SK-N-SH treated with all-trans-retinoic acid at 6 μM for 48 hours (cell line): ENCODE measurements at regions not wholly inside any gene's neighbourhood (a gene's known extent, or its start where the extent isn't known, plus 50 kb on each side); places are given as distances from the start of the nearest gene placed in this dataset.

Experiments
- ARNTL ChIP-seq: fragments of 450-650 bp; formaldehyde crosslinking; IDR thresholded peaks from 2 replicates; pipeline ENCODE4 v1.5.0; 2020; ENCODE audit warnings: low read depth, mild to moderate bottlenecking, moderate library complexity, borderline replicate concordance
- CREB5 ChIP-seq: fragments of 250-450 bp; sonication (Bioruptor Pico); IDR thresholded peaks from 2 replicates; pipeline ENCODE4 v1.5.1; 2020; ENCODE audit warnings: low read depth, mild to moderate bottlenecking, moderate library complexity
- CSRNP3 ChIP-seq: fragments of 250-450 bp; sonication (Bioruptor Pico); IDR thresholded peaks from 2 replicates; pipeline ENCODE4 v1.5.1; 2021; ENCODE audit warnings: mild to moderate bottlenecking, moderate library complexity
- ISL1 ChIP-seq: fragments of 250-450 bp; sonication (Bioruptor Pico); IDR thresholded peaks from 2 replicates; pipeline ENCODE4 v2.1.2; 2022; ENCODE audit warnings: mild to moderate bottlenecking, moderate library complexity
- PATZ1 ChIP-seq: fragments of 250-450 bp; sonication (Bioruptor Pico); IDR thresholded peaks from 2 replicates; pipeline ENCODE4 v1.8.0; 2020; ENCODE audit warnings: mild to moderate bottlenecking, moderate library complexity, borderline replicate concordance
- PPARA ChIP-seq: fragments of 250-450 bp; sonication (Bioruptor Pico); IDR thresholded peaks from 2 replicates; pipeline ENCODE4 v1.5.0; 2020; ENCODE audit warnings: mild to moderate bottlenecking, borderline replicate concordance
- RARB ChIP-seq: fragments of 250-450 bp; sonication (Bioruptor Pico); IDR thresholded peaks from 2 replicates; pipeline ENCODE4 v1.8.0; 2021; ENCODE audit warnings: mild to moderate bottlenecking, moderate library complexity
- TCF4 ChIP-seq: fragments of 250-450 bp; sonication (Bioruptor Pico); IDR thresholded peaks from 2 replicates; pipeline ENCODE4 v1.8.0; 2021; ENCODE audit warnings: mild to moderate bottlenecking, moderate library complexity, borderline replicate concordance
- ZC3H10 ChIP-seq: fragments of 250-450 bp; sonication (Bioruptor Pico); IDR thresholded peaks from 2 replicates; pipeline ENCODE4 v1.5.1; 2021; ENCODE audit warnings: mild to moderate bottlenecking, moderate library complexity

GRCh38 chr15:47473106-47473725 lies 244.1 kb upstream of the SEMA6D start:
- TF ChIP-seq CREB5 (no peak), ZC3H10 (CRISPR knock-in tag) (no peak), ISL1 (no peak), CSRNP3 (CRISPR knock-in tag) (no peak), RARB (no peak), PATZ1 (CRISPR knock-in tag) (no peak), ARNTL (CRISPR knock-in tag) (no peak), PPARA (CRISPR knock-in tag) (no peak), TCF4 (CRISPR knock-in tag) (no peak)
